ENCODE measurements at regions not wholly inside any gene's neighbourhood (a gene's known extent, or its start where the extent isn't known, plus 50 kb on each side); places are given as distances from the start of the nearest gene placed in this dataset.

DNA sequence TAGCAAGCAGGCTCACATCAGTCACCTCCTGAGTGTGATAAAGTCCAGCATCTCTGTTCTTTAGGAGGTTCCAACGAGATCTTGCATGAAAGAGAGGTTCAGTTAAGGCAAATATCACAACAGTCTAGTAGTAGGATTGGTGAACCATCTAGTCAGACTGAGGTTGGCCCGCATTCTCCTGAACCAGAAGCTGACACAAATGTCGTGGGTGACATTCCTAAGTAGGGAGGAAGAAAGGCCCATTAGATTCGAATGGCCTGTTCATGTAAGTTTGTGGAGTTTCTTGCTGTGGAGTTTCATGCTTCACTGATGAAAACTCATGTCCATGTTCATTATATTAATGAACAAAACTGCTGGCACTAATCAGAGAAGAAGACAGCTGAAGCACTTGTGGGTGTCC is 66.7 kb upstream of the XCR1 start:
- TF ChIP-seq, protein P1, sequence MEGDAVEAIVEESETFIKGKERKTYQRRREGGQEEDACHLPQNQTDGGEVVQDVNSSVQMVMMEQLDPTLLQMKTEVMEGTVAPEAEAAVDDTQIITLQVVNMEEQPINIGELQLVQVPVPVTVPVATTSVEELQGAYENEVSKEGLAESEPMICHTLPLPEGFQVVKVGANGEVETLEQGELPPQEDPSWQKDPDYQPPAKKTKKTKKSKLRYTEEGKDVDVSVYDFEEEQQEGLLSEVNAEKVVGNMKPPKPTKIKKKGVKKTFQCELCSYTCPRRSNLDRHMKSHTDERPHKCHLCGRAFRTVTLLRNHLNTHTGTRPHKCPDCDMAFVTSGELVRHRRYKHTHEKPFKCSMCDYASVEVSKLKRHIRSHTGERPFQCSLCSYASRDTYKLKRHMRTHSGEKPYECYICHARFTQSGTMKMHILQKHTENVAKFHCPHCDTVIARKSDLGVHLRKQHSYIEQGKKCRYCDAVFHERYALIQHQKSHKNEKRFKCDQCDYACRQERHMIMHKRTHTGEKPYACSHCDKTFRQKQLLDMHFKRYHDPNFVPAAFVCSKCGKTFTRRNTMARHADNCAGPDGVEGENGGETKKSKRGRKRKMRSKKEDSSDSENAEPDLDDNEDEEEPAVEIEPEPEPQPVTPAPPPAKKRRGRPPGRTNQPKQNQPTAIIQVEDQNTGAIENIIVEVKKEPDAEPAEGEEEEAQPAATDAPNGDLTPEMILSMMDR (conservative IDR thresholded peaks at IDR 0.05; ENCODE audit: low read depth), result no peak
- CTCF ChIA-PET, result no interaction called here
- H3K27ac ChIP-seq, result no peak overlapping the region
- no peak for DNase-seq (ENCODE audit: low spot score)
- POLR2A ChIA-PET (ENCODE audit: low non-redundant PET), result no interaction called here

GRCh38 chr3:46093327-46093942 is 66.2 kb upstream of the XCR1 start:
- TF ChIP-seq, protein P1 (conservative IDR thresholded peaks at IDR 0.05; ENCODE audit: low read depth), result no peak
- CTCF ChIA-PET, result no interaction called here
- no peak overlapping the region for H3K27ac ChIP-seq
- no peak for DNase-seq (ENCODE audit: low spot score)
- POLR2A ChIA-PET (ENCODE audit: low non-redundant PET), result no interaction called here

- no peak overlapping the region for H3K27ac ChIP-seq
- TF ChIP-seq, protein P1 (conservative IDR thresholded peaks at IDR 0.05; ENCODE audit: low read depth), result no peak
- DNase-seq (ENCODE audit: low spot score), result no peak
- CTCF ChIA-PET, result no interaction called here
- POLR2A ChIA-PET (ENCODE audit: low non-redundant PET), result no interaction called here
These were observed 65.4 kb upstream of the XCR1 start for GRCh38 chr3:46092702-46093080.

DNA sequence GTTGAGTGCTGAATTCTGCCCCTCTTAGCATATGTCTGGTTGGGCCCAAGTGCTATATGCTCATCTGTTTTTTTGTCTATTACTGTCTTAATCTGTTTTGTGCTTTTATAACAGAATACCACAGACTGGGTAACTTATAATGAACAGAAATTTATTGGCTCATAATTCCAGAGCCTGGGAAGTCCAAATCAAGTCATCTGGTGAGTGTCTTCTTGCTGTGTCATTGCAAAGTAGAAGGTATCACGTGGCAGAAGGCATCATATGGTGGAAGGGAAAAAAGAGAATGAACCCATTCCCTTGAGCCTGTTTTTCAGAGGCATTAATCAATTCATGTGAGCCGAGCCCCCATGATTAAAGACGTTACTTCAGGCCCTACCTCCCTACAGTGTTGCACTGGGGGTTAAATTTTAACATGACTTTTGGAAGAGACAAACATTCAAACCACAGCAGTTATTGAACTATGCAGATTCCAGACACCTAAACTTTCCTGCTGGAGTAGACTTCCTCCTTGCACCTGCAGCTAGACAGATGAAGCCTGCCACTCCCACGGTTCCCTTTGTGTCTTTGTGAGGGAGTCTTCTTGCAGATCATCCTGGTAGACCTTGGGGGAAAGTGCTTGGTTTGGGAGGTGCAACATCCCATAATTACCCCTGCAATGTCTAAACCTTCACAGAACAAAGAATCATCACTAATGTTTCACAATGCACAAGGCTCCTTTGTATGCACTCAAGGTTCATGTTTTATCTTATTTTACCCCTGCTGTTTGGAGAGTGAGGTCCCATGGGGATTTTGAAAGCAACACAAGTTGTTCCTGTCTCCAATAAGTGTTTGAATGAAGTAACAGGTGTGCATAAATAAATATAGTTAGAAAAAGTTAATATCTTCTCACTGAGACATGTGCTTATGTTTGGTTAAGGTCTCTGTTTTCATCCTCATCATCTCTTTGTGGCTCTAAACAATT is 64.7 kb upstream of the XCR1 start:
- DNase-seq (ENCODE audit: low spot score), result no peak
- CTCF ChIA-PET, result no interaction called here
- TF ChIP-seq, protein P1 (conservative IDR thresholded peaks at IDR 0.05; ENCODE audit: low read depth), result no peak
- POLR2A ChIA-PET (ENCODE audit: low non-redundant PET), result no interaction called here
- H3K27ac ChIP-seq, result no peak overlapping the region

DNA sequence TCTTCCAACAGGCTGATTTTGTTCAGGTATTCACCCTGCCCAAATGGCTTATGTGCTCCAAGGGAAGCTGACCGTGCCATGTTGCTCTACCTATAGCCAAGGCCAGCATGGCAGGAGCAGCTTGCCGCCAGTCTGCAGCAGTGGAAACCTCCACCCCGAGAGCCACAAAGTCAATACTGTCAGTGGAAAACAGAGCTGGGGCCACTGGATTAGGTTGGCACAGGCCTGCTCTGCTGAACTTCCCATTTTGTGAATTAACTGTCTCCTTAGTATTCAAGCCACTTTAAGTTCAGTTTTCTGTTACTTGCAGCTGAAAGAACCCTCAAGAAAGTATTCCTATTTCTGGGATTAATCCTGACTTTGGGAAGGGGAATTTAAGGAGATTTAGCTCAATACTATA is 63.8 kb upstream of the XCR1 start:
- POLR2A ChIA-PET (ENCODE audit: low non-redundant PET), result no interaction called here

DNA sequence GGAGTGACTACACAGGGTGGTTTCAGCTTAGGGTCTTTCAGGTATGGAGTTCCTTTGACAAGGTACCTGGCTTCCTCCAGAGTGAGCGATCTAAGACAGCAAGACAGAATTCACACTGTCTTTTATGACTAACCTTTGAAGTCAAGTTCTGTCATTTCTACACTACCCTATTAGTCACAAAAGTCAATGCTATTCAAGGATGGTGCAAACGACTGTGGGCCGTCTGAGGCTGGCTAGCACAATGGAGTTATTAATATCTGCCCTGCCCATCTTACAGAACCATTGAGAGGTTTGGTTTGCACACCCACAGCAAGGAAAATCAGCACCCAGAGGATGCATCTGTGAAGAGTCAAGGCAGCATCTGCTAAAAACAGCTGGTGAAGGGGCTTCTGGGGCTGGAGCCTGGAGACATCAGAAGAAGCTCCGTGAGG is 62.9 kb upstream of the XCR1 start:
- POLR2A ChIA-PET (ENCODE audit: low non-redundant PET), result no interaction called here
- no peak for DNase-seq (ENCODE audit: low spot score)

More for the DNA sequence above, 63.8 kb upstream of the XCR1 start:
- TF ChIP-seq, protein P1 (conservative IDR thresholded peaks at IDR 0.05; ENCODE audit: low read depth), result no peak
- DNase-seq (ENCODE audit: low spot score), result no peak
- CTCF ChIA-PET, result no interaction called here
- no peak overlapping the region for H3K27ac ChIP-seq

More for the DNA sequence above, 62.9 kb upstream of the XCR1 start:
- CTCF ChIA-PET, result no interaction called here
- no peak overlapping the region for H3K27ac ChIP-seq
- TF ChIP-seq, protein P1 (conservative IDR thresholded peaks at IDR 0.05; ENCODE audit: low read depth), result no peak

Measured in RWPE1 (cell line).